GM23338 (cell line): ENCODE measurements at regions not wholly inside any gene's neighbourhood (a gene's known extent, or its start where the extent isn't known, plus 50 kb on each side); places are given as distances from the start of the nearest gene placed in this dataset.

ENCODE experiments used
- ATAC-seq: fragments of 200-7000 bp; cut with Tn5 transposase; 3 replicates; pipeline ENCODE4 v1.9.1; 2020
- DNase-seq: peaks from one replicate; pipeline ENCODE4 v3.0.0-alpha.2; 2015; ENCODE audit warnings: low spot score
- H2AFZ ChIP-seq: fragments of 200-600 bp; sonication (generic); 2 replicates; pipeline ENCODE4 v1.8.0; 2016; ENCODE audit warnings: antibody characterized with exemption, mild to moderate bottlenecking, moderate library complexity
- H3F3A ChIP-seq: fragments of 200-600 bp; sonication (generic); replicated peaks from 2 replicates; pipeline ENCODE4 v1.8.0; 2017; ENCODE audit warnings: antibody characterized with exemption, mixed run types, low read depth
- H3K27ac ChIP-seq: fragments of 200-600 bp; sonication (generic); 2 replicates; pipeline ENCODE4 v1.6.1; 2016; ENCODE audit warnings: low read depth
- H3K27me3 ChIP-seq: fragments of 200-600 bp; sonication (generic); 2 replicates; pipeline ENCODE4 v1.8.0; 2016; ENCODE audit warnings: mild to moderate bottlenecking, mixed run types, moderate library complexity; ENCODE audit not compliant: insufficient read depth
- H3K36me3 ChIP-seq: fragments of 200-600 bp; sonication (generic); 2 replicates; pipeline ENCODE4 v1.8.0; 2016; ENCODE audit warnings: mild to moderate bottlenecking; ENCODE audit not compliant: insufficient read depth
- H3K4me1 ChIP-seq: fragments of 200-600 bp; sonication (generic); 2 replicates; pipeline ENCODE4 v1.8.0; 2016; ENCODE audit warnings: mild to moderate bottlenecking, moderate library complexity; ENCODE audit not compliant: insufficient read depth
- H3K4me2 ChIP-seq: fragments of 200-600 bp; sonication (generic); 2 replicates; pipeline ENCODE4 v1.7.1; 2017; ENCODE audit warnings: mixed run types
- H3K4me3 ChIP-seq: fragments of 200-600 bp; sonication (generic); 2 replicates; pipeline ENCODE4 v1.6.1; 2016; ENCODE audit warnings: mixed run types
- H3K79me2 ChIP-seq: fragments of 200-600 bp; sonication (generic); replicated peaks from 2 replicates; pipeline ENCODE4 v1.8.0; 2017; ENCODE audit warnings: mild to moderate bottlenecking; ENCODE audit not compliant: insufficient read depth
- H3K9me2 ChIP-seq: fragments of 200-600 bp; sonication (generic); 2 replicates; pipeline ENCODE4 v1.8.0; 2017; ENCODE audit not compliant: insufficient read depth
- H4K20me1 ChIP-seq: fragments of 200-600 bp; sonication (generic); replicated peaks from 2 replicates; pipeline ENCODE4 v1.8.0; 2017; ENCODE audit warnings: mild to moderate bottlenecking; ENCODE audit not compliant: insufficient read depth
- H3K27ac Mint-ChIP-seq: 2 replicates; pipeline ENCODE4 v1.8.0; 2020; ENCODE audit warnings: inconsistent platforms, mild to moderate bottlenecking, moderate library complexity, mixed read lengths
- H3K27me3 Mint-ChIP-seq: 3 replicates; pipeline ENCODE4 v1.8.0; 2022; ENCODE audit warnings: low read depth, mild to moderate bottlenecking, moderate library complexity, mixed read lengths, inconsistent platforms; ENCODE audit not compliant: insufficient read depth, poor library complexity
- H3K36me3 Mint-ChIP-seq: 3 replicates; pipeline ENCODE4 v1.8.0; 2021; ENCODE audit warnings: low read depth, mild to moderate bottlenecking, inconsistent platforms, moderate library complexity, mixed read lengths
- H3K4me1 Mint-ChIP-seq: 3 replicates; pipeline ENCODE4 v1.8.0; 2020; ENCODE audit warnings: mild to moderate bottlenecking, inconsistent platforms, mixed read lengths
- H3K4me3 Mint-ChIP-seq: 3 replicates; pipeline ENCODE4 v1.8.0; 2021; ENCODE audit warnings: moderate library complexity, mild to moderate bottlenecking, inconsistent platforms, mixed read lengths
- H3K9me3 Mint-ChIP-seq: 3 replicates; pipeline ENCODE4 v1.8.0; 2020; ENCODE audit warnings: moderate library complexity, mild to moderate bottlenecking, inconsistent platforms, mixed read lengths
- CREB1 ChIP-seq: fragments of 250-450 bp; sonication (Bioruptor Pico); IDR thresholded peaks from 2 replicates; pipeline ENCODE4 v1.5.0; 2020; ENCODE audit warnings: low read depth, mild to moderate bottlenecking, moderate library complexity
- ETS1 ChIP-seq: IDR thresholded peaks from 2 replicates; pipeline ENCODE4 v1.6.1; 2016; ENCODE audit warnings: antibody characterized with exemption
- POLR2AphosphoS5 ChIP-seq: IDR thresholded peaks from 2 replicates; pipeline ENCODE4 v1.6.1; 2016; ENCODE audit warnings: antibody characterized with exemption, low read depth
- ZNF114 ChIP-seq: fragments of 250-450 bp; sonication (Bioruptor Pico); IDR thresholded peaks from 2 replicates; pipeline ENCODE4 v1.5.0; 2020; ENCODE audit warnings: mild to moderate bottlenecking, moderate library complexity
- ZNF331 ChIP-seq: fragments of 250-450 bp; sonication (Bioruptor Pico); IDR thresholded peaks from 2 replicates; pipeline ENCODE4 v1.5.0; 2020; ENCODE audit warnings: low read depth, mild to moderate bottlenecking, moderate library complexity
- ZNF462 ChIP-seq: fragments of 250-450 bp; sonication (Bioruptor Pico); IDR thresholded peaks from 2 replicates; pipeline ENCODE4 v1.5.0; 2020; ENCODE audit warnings: mild to moderate bottlenecking, moderate library complexity
- TF ChIP-seq, protein P1 (sequence below): IDR thresholded peaks from one replicate; pipeline ENCODE4 v1.6.1; 2018; ENCODE audit warnings: antibody characterized with exemption; ENCODE audit not compliant: unreplicated experiment

GRCh38 chr6:82680192-82680591 lies 316.6 kb downstream of the TPBG start:
- H3K9me2 ChIP-seq = 0 out of 2 replicates have a peak, but pooled peaks cover 3% of the 10 kb centered on the region
- H3K4me1 Mint-ChIP-seq = no peaks in the 10 kb centered on the region
- H3K4me3 ChIP-seq = no peak overlapping the region
- H3K4me3 Mint-ChIP-seq = no peak overlapping the region
- no peak overlapping the region for H3K27ac ChIP-seq
- H3K27ac Mint-ChIP-seq = no peak overlapping the region
- no peak overlapping the region for H3K4me2 ChIP-seq
- no peaks in the 10 kb centered on the region for H3K4me1 ChIP-seq
- peaks cover 30% of the 10 kb centered on the region for H3K9me3 Mint-ChIP-seq
- H3K36me3 ChIP-seq = no peaks in the 10 kb centered on the region
- no peak for ATAC-seq
- H3K27me3 Mint-ChIP-seq = no peaks in the 10 kb centered on the region
- H3K79me2 ChIP-seq = no peaks in the 10 kb centered on the region
- H4K20me1 ChIP-seq = no peaks in the 10 kb centered on the region
- H3F3A ChIP-seq = no peaks in the 10 kb centered on the region
- H3K36me3 Mint-ChIP-seq = peaks cover 14% of the 10 kb centered on the region
- TF ChIP-seq ZNF462 (CRISPR knock-in tag) = no peak
- no peak for TF ChIP-seq ETS1
- no peak for TF ChIP-seq ZNF331
- DNase-seq = no peak
- no peaks in the 10 kb centered on the region for H3K27me3 ChIP-seq
- no peak overlapping the region for H2AFZ ChIP-seq

DNA sequence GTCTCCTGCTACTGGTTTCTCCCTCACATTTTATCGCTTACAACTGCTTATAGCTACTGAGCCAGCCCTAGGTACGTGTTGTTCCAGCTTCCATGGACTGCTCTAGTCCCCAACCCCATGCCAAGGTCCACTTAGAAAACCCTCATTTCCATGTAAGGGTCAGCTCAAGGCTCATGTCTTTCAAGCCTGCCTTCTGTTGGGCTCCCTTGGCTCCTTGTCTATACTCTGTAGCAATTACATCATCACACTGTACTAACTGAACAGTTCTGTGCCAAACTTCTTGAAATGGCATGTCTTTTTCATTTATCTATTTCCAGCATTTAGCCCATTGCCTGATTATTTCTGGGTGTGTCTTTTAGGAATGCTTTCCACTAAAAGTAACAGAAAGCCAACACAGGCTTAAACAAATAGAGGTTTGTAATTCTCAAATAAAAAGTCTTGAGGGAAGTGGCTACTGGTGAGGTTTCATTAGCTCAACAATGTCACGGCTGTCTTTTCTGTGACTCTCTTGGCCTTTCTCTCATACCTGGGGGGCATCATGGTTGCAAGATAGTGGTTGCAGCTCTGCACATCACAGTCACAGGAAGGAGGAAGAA lies 317.6 kb downstream of the TPBG start:
- H3K27me3 Mint-ChIP-seq = no peaks in the 10 kb centered on the region
- H3K27ac ChIP-seq = no peak overlapping the region
- DNase-seq (no peak), ATAC-seq (no peak)
- no peak overlapping the region for H3K27ac Mint-ChIP-seq
- H3K4me3 Mint-ChIP-seq = no peak overlapping the region
- H3K4me1 ChIP-seq = no peaks in the 10 kb centered on the region
- H3K9me3 Mint-ChIP-seq = peaks cover 21% of the 10 kb centered on the region
- H3F3A ChIP-seq = no peaks in the 10 kb centered on the region
- H3K79me2 ChIP-seq = no peaks in the 10 kb centered on the region
- no peaks in the 10 kb centered on the region for H3K27me3 ChIP-seq
- no peak overlapping the region for H3K4me2 ChIP-seq
- H3K4me1 Mint-ChIP-seq = no peaks in the 10 kb centered on the region
- peaks cover 14% of the 10 kb centered on the region for H3K36me3 Mint-ChIP-seq
- 0 out of 2 replicates have a peak, but pooled peaks cover 3% of the 10 kb centered on the region for H3K9me2 ChIP-seq
- no peak overlapping the region for H3K4me3 ChIP-seq
- no peak overlapping the region for H2AFZ ChIP-seq
- no peaks in the 10 kb centered on the region for H4K20me1 ChIP-seq
- TF ChIP-seq, protein P1, sequence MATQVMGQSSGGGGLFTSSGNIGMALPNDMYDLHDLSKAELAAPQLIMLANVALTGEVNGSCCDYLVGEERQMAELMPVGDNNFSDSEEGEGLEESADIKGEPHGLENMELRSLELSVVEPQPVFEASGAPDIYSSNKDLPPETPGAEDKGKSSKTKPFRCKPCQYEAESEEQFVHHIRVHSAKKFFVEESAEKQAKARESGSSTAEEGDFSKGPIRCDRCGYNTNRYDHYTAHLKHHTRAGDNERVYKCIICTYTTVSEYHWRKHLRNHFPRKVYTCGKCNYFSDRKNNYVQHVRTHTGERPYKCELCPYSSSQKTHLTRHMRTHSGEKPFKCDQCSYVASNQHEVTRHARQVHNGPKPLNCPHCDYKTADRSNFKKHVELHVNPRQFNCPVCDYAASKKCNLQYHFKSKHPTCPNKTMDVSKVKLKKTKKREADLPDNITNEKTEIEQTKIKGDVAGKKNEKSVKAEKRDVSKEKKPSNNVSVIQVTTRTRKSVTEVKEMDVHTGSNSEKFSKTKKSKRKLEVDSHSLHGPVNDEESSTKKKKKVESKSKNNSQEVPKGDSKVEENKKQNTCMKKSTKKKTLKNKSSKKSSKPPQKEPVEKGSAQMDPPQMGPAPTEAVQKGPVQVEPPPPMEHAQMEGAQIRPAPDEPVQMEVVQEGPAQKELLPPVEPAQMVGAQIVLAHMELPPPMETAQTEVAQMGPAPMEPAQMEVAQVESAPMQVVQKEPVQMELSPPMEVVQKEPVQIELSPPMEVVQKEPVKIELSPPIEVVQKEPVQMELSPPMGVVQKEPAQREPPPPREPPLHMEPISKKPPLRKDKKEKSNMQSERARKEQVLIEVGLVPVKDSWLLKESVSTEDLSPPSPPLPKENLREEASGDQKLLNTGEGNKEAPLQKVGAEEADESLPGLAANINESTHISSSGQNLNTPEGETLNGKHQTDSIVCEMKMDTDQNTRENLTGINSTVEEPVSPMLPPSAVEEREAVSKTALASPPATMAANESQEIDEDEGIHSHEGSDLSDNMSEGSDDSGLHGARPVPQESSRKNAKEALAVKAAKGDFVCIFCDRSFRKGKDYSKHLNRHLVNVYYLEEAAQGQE = no peak
- TF ChIP-seq ZNF114 (CRISPR knock-in tag) (no peak), POLR2AphosphoS5 (no peak), CREB1 (no peak)
- no peaks in the 10 kb centered on the region for H3K36me3 ChIP-seq
